Peyer's patch (tissue), 4 donors: ENCODE measurements at regions not wholly inside any gene's neighbourhood (a gene's known extent, or its start where the extent isn't known, plus 50 kb on each side); places are given as distances from the start of the nearest gene placed in this dataset.
A peak's percentile ranks its signal among the peaks of the same experiment; 100 is the strongest.

ENCODE experiments used
- DNase-seq, 3 donors: peaks; one replicate each; pipeline ENCODE4 v3.0.0-alpha.2; 2017 to 2019
- H3K27ac ChIP-seq, 4 donors: fragments of 200-600 bp; sonication (generic); one replicate each; pipeline ENCODE4 v1.5.1; 2016 to 2019
- H3K27me3 ChIP-seq, 2 donors: fragments of 200-600 bp; sonication (generic); one replicate each; pipeline ENCODE4 v1.5.1; 2019
- H3K36me3 ChIP-seq, 3 donors: fragments of 200-600 bp; sonication (generic); one replicate each; pipeline ENCODE4 v1.5.1; 2016 to 2019
- H3K4me1 ChIP-seq, 4 donors: fragments of 200-600 bp; sonication (generic); one replicate each; pipeline ENCODE4 v1.5.1; 2016 to 2019
- H3K4me3 ChIP-seq, 4 donors: fragments of 200-600 bp; sonication (generic); 1 replicate in 3 of 4; 2 replicates in 1 of 4; pipeline ENCODE4 v1.5.1; 2016 to 2019; ENCODE audit warnings: mild to moderate bottlenecking in 1 of 4
- H3K9me3 ChIP-seq, 4 donors: fragments of 200-600 bp; sonication (generic); one replicate each; pipeline ENCODE4 v1.5.1; 2016 to 2019; ENCODE audit warnings: mild to moderate bottlenecking in 1 of 4
- CTCF ChIP-seq, 6 experiments: fragments of 450-650 bp in 4 of 6; fragments of 200-600 bp in 2 of 6; sonication (generic) in 1 of 6; IDR thresholded peaks; one replicate each; pipeline ENCODE4 v1.5.1; 2017 to 2019; ENCODE audit warnings: antibody characterized with exemption in 6 of 6, mild to moderate bottlenecking in 3 of 6, moderate library complexity in 1 of 6
- POLR2A ChIP-seq, 2 donors: fragments of 450-650 bp; IDR thresholded peaks; one replicate each; pipeline ENCODE4 v1.5.1; 2017; ENCODE audit warnings: antibody characterized with exemption in 2 of 2, mild to moderate bottlenecking in 2 of 2, moderate library complexity in 2 of 2

GRCh38 chr14:89625244-89625713 lies 208.2 kb upstream of the FOXN3 start:
- no peaks in the 10 kb centered on the region for H3K27me3 ChIP-seq
- no peaks in the 10 kb centered on the region for H3K36me3 ChIP-seq
- TF ChIP-seq POLR2A (IDR thresholded peaks at IDR 0.05) = no peak
- no peak for TF ChIP-seq CTCF (IDR thresholded peaks at IDR 0.05)
- H3K4me1 ChIP-seq = peaks cover 0 to 18% (median 0%) of the 10 kb centered on the region in 4 donors
- H3K4me3 ChIP-seq = no peak overlapping the region
- DNase-seq = no peak
- H3K9me3 ChIP-seq = no peaks in the 10 kb centered on the region
- no peak overlapping the region for H3K27ac ChIP-seq

- Histone ChIP-seq H3K27ac (no peak overlapping the region), H3K27me3 (no peaks in the 10 kb centered on the region)
- no peak for DNase-seq
These were observed 207.6 kb upstream of the FOXN3 start for GRCh38 chr14:89624500-89625156.

GRCh38 chr14:89621791-89622638 lies 205.0 kb upstream of the FOXN3 start:
- DNase-seq = no peak
- no peak for TF ChIP-seq CTCF (IDR thresholded peaks at IDR 0.05)
- TF ChIP-seq POLR2A (IDR thresholded peaks at IDR 0.05) = no peak

More at GRCh38 chr14:89624500-89625156, 207.6 kb upstream of the FOXN3 start:
- peaks cover 0 to 21% (median 0%) of the 10 kb centered on the region in 4 donors for H3K4me1 ChIP-seq
- H3K9me3 ChIP-seq = no peaks in the 10 kb centered on the region
- H3K4me3 ChIP-seq = no peak overlapping the region
- no peaks in the 10 kb centered on the region for H3K36me3 ChIP-seq
- TF ChIP-seq CTCF (IDR thresholded peaks at IDR 0.05) (no peak), POLR2A (IDR thresholded peaks at IDR 0.05) (no peak)

GRCh38 chr14:89621009-89621421 lies 204.0 kb upstream of the FOXN3 start:
- peak in 2 of 3 donors; percentile 46 to 69 for DNase-seq
- H3K4me1 ChIP-seq = peaks cover 0 to 26% (median 0%) of the 10 kb centered on the region in 4 donors
- no peaks in the 10 kb centered on the region for H3K36me3 ChIP-seq
- H3K4me3 ChIP-seq = no peak overlapping the region
- no peaks in the 10 kb centered on the region for H3K27me3 ChIP-seq
- H3K9me3 ChIP-seq = no peaks in the 10 kb centered on the region
- no peak for TF ChIP-seq CTCF (IDR thresholded peaks at IDR 0.05)
- peak in 1 of 2 donors; percentile 29 for TF ChIP-seq POLR2A (IDR thresholded peaks at IDR 0.05)
- peak overlapping the region; percentile 28 to 62 (median 46) for H3K27ac ChIP-seq

More at GRCh38 chr14:89621791-89622638, 205.0 kb upstream of the FOXN3 start:
- H3K27ac ChIP-seq = no peak overlapping the region
- no peak overlapping the region for H3K4me3 ChIP-seq
- H3K4me1 ChIP-seq = peaks cover 0 to 16% (median 0%) of the 10 kb centered on the region in 4 donors
- H3K36me3 ChIP-seq = no peaks in the 10 kb centered on the region
- H3K27me3 ChIP-seq = no peaks in the 10 kb centered on the region
- no peaks in the 10 kb centered on the region for H3K9me3 ChIP-seq

- H3K27ac ChIP-seq = peak overlapping the region; percentile 28 to 73 (median 60)
- no peak overlapping the region for H3K4me3 ChIP-seq
These were observed 203.4 kb upstream of the FOXN3 start for GRCh38 chr14:89620436-89620835.

More at GRCh38 chr14:89620436-89620835, 203.4 kb upstream of the FOXN3 start:
- no peak for DNase-seq
- H3K4me1 ChIP-seq = peaks cover 0 to 29% (median 0%) of the 10 kb centered on the region in 4 donors
- TF ChIP-seq POLR2A (IDR thresholded peaks at IDR 0.05) (no peak), CTCF (IDR thresholded peaks at IDR 0.05) (no peak)
- H3K9me3 ChIP-seq = no peaks in the 10 kb centered on the region
- H3K27me3 ChIP-seq = no peaks in the 10 kb centered on the region
- H3K36me3 ChIP-seq = no peaks in the 10 kb centered on the region
